Right atrium auricular region (tissue), 2 donors: ENCODE measurements at regions not wholly inside any gene's neighbourhood (a gene's known extent, or its start where the extent isn't known, plus 50 kb on each side); places are given as distances from the start of the nearest gene placed in this dataset.

Source experiments
- DNase-seq: peaks from one replicate; pipeline ENCODE4 v3.0.0-alpha.2; 2019; ENCODE audit warnings: low spot score
- H3K27ac ChIP-seq, 2 donors: fragments of 200-600 bp; sonication (generic); 1 replicate in 1 of 2; 2 replicates in 1 of 2; pipeline ENCODE4 v1.5.1; 2016 to 2019
- H3K27me3 ChIP-seq, 2 donors: fragments of 200-600 bp; sonication (generic); one replicate each; pipeline versions ENCODE4 v1.5.1 to v1.6.0; 2017 to 2019
- H3K36me3 ChIP-seq: fragments of 200-600 bp; sonication (generic); one replicate; pipeline ENCODE4 v1.5.1; 2016
- H3K4me1 ChIP-seq, 2 donors: fragments of 200-600 bp; sonication (generic); one replicate each; pipeline versions ENCODE4 v1.5.1 to v1.6.0; 2017 to 2019
- H3K4me3 ChIP-seq, 2 donors: fragments of 200-600 bp; sonication (generic); 1 replicate in 1 of 2; 2 replicates in 1 of 2; pipeline ENCODE4 v1.5.1; 2017 to 2019; ENCODE audit warnings: mild to moderate bottlenecking in 1 of 2, moderate library complexity in 1 of 2
- H3K9me3 ChIP-seq, 2 donors: fragments of 200-600 bp; sonication (generic); one replicate each; pipeline ENCODE4 v1.5.1; 2019
- CTCF ChIP-seq, 2 donors: fragments of 200-600 bp; sonication (generic); IDR thresholded peaks; one replicate each; pipeline ENCODE4 v1.5.1; 2019; ENCODE audit warnings: antibody characterized with exemption in 2 of 2

DNA sequence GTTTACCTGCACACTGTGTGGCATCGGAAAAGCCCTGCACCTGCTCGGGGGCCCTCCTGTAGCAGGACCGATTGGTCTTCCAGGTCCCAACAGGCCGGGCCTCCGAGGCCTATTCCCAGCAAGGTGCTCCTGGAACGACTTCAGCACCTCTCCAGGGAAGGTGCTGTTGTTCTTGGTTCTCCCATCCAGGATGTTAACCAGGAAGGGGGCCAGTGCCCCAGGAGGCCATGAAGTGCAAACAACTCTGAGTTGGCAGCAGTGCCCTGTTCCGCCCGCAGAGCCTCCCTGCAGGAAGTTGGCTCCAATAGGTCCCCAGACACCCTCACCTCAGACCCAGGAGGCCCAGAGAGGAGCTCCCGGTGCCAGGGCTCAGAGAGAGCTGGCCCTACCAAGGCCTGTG is 64.0 kb upstream of the DUSP5 start:
- Histone ChIP-seq H3K36me3 (no peaks in the 10 kb centered on the region), H3K27me3 (no peaks in the 10 kb centered on the region), H3K9me3 (no peaks in the 10 kb centered on the region), H3K27ac (no peak overlapping the region), H3K4me1 (no peaks in the 10 kb centered on the region), H3K4me3 (no peak overlapping the region)
- TF ChIP-seq CTCF (IDR thresholded peaks at IDR 0.05) = no peak
- DNase-seq = no peak

- no peak for DNase-seq
- H3K4me3 ChIP-seq = no peak overlapping the region
- no peaks in the 10 kb centered on the region for H3K9me3 ChIP-seq
- no peaks in the 10 kb centered on the region for H3K27me3 ChIP-seq
- no peak overlapping the region for H3K27ac ChIP-seq
- no peaks in the 10 kb centered on the region for H3K36me3 ChIP-seq
- TF ChIP-seq CTCF (IDR thresholded peaks at IDR 0.05) = no peak
- H3K4me1 ChIP-seq = no peaks in the 10 kb centered on the region
Observed at GRCh38 chr10:110434489-110435096, 63.1 kb upstream of the DUSP5 start.

GRCh38 chr10:110436554-110437350 is 61.0 kb upstream of the DUSP5 start:
- no peak for DNase-seq
- no peak for TF ChIP-seq CTCF (IDR thresholded peaks at IDR 0.05)
- Histone ChIP-seq H3K9me3 (no peaks in the 10 kb centered on the region), H3K27ac (no peak overlapping the region), H3K4me3 (no peak overlapping the region), H3K4me1 (no peaks in the 10 kb centered on the region), H3K36me3 (no peaks in the 10 kb centered on the region), H3K27me3 (no peaks in the 10 kb centered on the region)

DNA sequence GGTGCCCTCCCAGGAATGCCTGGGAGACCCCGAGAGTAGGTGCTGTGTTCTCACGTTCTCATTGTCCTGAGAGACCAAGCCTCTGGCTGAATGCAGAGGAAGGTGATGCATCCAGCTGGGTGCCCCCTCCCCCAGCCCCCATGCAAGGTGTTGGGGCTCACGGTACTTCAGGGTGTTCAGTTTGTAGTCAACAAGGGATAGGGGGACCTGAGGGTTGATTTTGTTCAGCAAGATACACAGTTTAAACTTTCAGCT is 60.4 kb upstream of the DUSP5 start:
- TF ChIP-seq CTCF (IDR thresholded peaks at IDR 0.05) = no peak
- Histone ChIP-seq H3K4me1 (no peaks in the 10 kb centered on the region), H3K27ac (no peak overlapping the region), H3K9me3 (no peaks in the 10 kb centered on the region), H3K4me3 (no peak overlapping the region), H3K36me3 (no peaks in the 10 kb centered on the region), H3K27me3 (no peaks in the 10 kb centered on the region)
- DNase-seq = no peak

DNA sequence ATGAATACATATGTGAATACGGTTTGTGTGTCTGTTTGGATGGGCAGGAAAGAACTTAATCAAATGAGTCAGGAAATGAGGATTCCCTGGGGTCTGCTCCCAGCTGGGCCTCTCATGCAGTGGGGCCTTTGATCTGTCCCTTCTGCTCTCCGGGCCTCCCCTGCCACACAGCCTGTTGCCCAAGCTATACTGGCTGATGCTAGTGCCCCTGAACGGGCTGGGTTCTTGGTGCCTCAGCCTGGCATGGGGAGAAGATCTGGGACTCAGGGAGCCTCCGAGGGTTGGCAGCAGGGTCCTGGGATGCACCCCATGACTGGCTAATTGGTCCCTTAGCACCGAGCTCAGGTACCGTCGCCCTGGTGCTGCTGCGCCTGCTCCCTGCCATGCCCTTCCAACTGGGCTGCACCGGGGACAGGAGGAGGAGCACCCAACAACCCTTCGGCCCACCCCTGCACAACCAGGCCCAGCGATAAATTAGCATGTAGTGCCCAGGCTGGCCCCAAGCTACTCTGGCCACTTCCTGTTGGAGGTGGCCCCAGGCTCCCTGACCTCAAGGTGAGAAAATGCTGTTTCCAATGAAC is 59.9 kb upstream of the DUSP5 start:
- no peak for TF ChIP-seq CTCF (IDR thresholded peaks at IDR 0.05)
- no peaks in the 10 kb centered on the region for H3K4me1 ChIP-seq
- no peak for DNase-seq
- H3K36me3 ChIP-seq = no peaks in the 10 kb centered on the region
- no peaks in the 10 kb centered on the region for H3K9me3 ChIP-seq
- H3K4me3 ChIP-seq = no peak overlapping the region
- no peaks in the 10 kb centered on the region for H3K27me3 ChIP-seq
- no peak overlapping the region for H3K27ac ChIP-seq
